ENCODE measurements at regions not wholly inside any gene's neighbourhood (a gene's known extent, or its start where the extent isn't known, plus 50 kb on each side); places are given as distances from the start of the nearest gene placed in this dataset.

GRCh38 chr1:72516264-72516663 lies 233.9 kb upstream of the NEGR1 start:
- H3K9me3 ChIP-seq (replicated peaks in 1 of 2; ENCODE audit: control insufficient read depth in 2 of 2, insufficient read depth in 1 of 2, low read depth in 1 of 2, low read length in 2 of 2), result no peaks in the 10 kb centered on the region
- H2BK15ac ChIP-seq (ENCODE audit: low read length), result no peak overlapping the region
- H2AK5ac ChIP-seq (ENCODE audit: low read depth, low read length), result no peak overlapping the region
- no peak overlapping the region for H3K18ac ChIP-seq (ENCODE audit: low read length)
- no peak overlapping the region for H3K4me2 ChIP-seq (ENCODE audit: insufficient read depth, low read length, poor library complexity, severe bottlenecking)
- no peaks in the 10 kb centered on the region for H3K36me3 ChIP-seq (replicated peaks in 1 of 2; ENCODE audit: control insufficient read depth in 2 of 2, insufficient read depth in 2 of 2, low read length in 2 of 2)
- WGBS, 2 donors (ENCODE audit: extremely low coverage in 2 of 2, insufficient read length in 2 of 2, insufficient replicate concordance in 1 of 2), result no CpG with 5 or more reads among the region's 4 CpGs
- no peak overlapping the region for H3K27ac ChIP-seq (replicated peaks; ENCODE audit: low read length)
- H2BK12ac ChIP-seq (ENCODE audit: low read length), result no peak overlapping the region
- H3K14ac ChIP-seq (ENCODE audit: low read length), result no peak overlapping the region
- no peak overlapping the region for H3K23ac ChIP-seq (ENCODE audit: low read depth, low read length, poor library complexity)
- no peak overlapping the region for H3K4ac ChIP-seq (ENCODE audit: low read length)
- no peak overlapping the region for H3K4me3 ChIP-seq (ENCODE audit: low read length in 2 of 2)
- H2BK120ac ChIP-seq (ENCODE audit: low read depth, low read length), result no peak overlapping the region
- no peak overlapping the region for H4K8ac ChIP-seq (ENCODE audit: low read depth, low read length)
- H4K91ac ChIP-seq (ENCODE audit: low read depth, low read length, poor library complexity), result no peak overlapping the region
- no peak overlapping the region for H3K9ac ChIP-seq (ENCODE audit: low read depth, low read length, poor library complexity)
- no peak overlapping the region for H2AFZ ChIP-seq (ENCODE audit: low read length)
- H3K27me3 ChIP-seq (ENCODE audit: control insufficient read depth in 3 of 3, insufficient read depth in 3 of 3, low read depth in 1 of 3, low read length in 3 of 3), result no peaks in the 10 kb centered on the region
- H3K79me1 ChIP-seq (ENCODE audit: low read depth, low read length), result no peaks in the 10 kb centered on the region
- H2BK5ac ChIP-seq (ENCODE audit: low read length), result no peak overlapping the region
- DNase-seq (ENCODE audit: low spot score), result no peak
- H3K4me1 ChIP-seq (ENCODE audit: control insufficient read depth in 2 of 2, insufficient read depth in 1 of 2, low read depth in 1 of 2, low read length in 2 of 2), result no peaks in the 10 kb centered on the region

GRCh38 chr1:72498371-72498770 lies 216.0 kb upstream of the NEGR1 start:
- H3K4me3 ChIP-seq (ENCODE audit: low read length in 2 of 2), result no peak overlapping the region
- H4K91ac ChIP-seq (ENCODE audit: low read depth, low read length, poor library complexity), result no peak overlapping the region
- no peak overlapping the region for H3K23ac ChIP-seq (ENCODE audit: low read depth, low read length, poor library complexity)
- H3K14ac ChIP-seq (ENCODE audit: low read length), result no peak overlapping the region
- H3K36me3 ChIP-seq (replicated peaks in 1 of 2; ENCODE audit: control insufficient read depth in 2 of 2, insufficient read depth in 2 of 2, low read length in 2 of 2), result no peaks in the 10 kb centered on the region
- no peak overlapping the region for H2BK120ac ChIP-seq (ENCODE audit: low read depth, low read length)
- no peak overlapping the region for H3K27ac ChIP-seq (replicated peaks; ENCODE audit: low read length)
- no peaks in the 10 kb centered on the region for H3K9me3 ChIP-seq (replicated peaks in 1 of 2; ENCODE audit: control insufficient read depth in 2 of 2, insufficient read depth in 1 of 2, low read depth in 1 of 2, low read length in 2 of 2)
- no peak overlapping the region for H3K9ac ChIP-seq (ENCODE audit: low read depth, low read length, poor library complexity)
- no peak overlapping the region for H2AK5ac ChIP-seq (ENCODE audit: low read depth, low read length)
- H2BK5ac ChIP-seq (ENCODE audit: low read length), result no peak overlapping the region
- no peak overlapping the region for H3K4ac ChIP-seq (ENCODE audit: low read length)
- no peak overlapping the region for H2BK15ac ChIP-seq (ENCODE audit: low read length)
- no peak overlapping the region for H2AFZ ChIP-seq (ENCODE audit: low read length)
- H3K79me1 ChIP-seq (ENCODE audit: low read depth, low read length), result no peaks in the 10 kb centered on the region
- no peak overlapping the region for H3K18ac ChIP-seq (ENCODE audit: low read length)
- H3K4me2 ChIP-seq (ENCODE audit: insufficient read depth, low read length, poor library complexity, severe bottlenecking), result no peak overlapping the region
- H2BK12ac ChIP-seq (ENCODE audit: low read length), result no peak overlapping the region
- no CpG with 5 or more reads among the region's 5 CpGs for WGBS, 2 donors (ENCODE audit: extremely low coverage in 2 of 2, insufficient read length in 2 of 2, insufficient replicate concordance in 1 of 2)
- no peak for DNase-seq (ENCODE audit: low spot score)
- H3K4me1 ChIP-seq (ENCODE audit: control insufficient read depth in 2 of 2, insufficient read depth in 1 of 2, low read depth in 1 of 2, low read length in 2 of 2), result no peaks in the 10 kb centered on the region
- no peak overlapping the region for H4K8ac ChIP-seq (ENCODE audit: low read depth, low read length)
- H3K27me3 ChIP-seq (ENCODE audit: control insufficient read depth in 3 of 3, insufficient read depth in 3 of 3, low read depth in 1 of 3, low read length in 3 of 3), result no peaks in the 10 kb centered on the region

GRCh38 chr1:72489801-72490200 lies 207.5 kb upstream of the NEGR1 start:
- Histone ChIP-seq H2AK5ac (ENCODE audit: low read depth, low read length) (no peak overlapping the region), H3K18ac (ENCODE audit: low read length) (no peak overlapping the region), H3K9me3 (replicated peaks in 1 of 2; ENCODE audit: control insufficient read depth in 2 of 2, insufficient read depth in 1 of 2, low read depth in 1 of 2, low read length in 2 of 2) (no peaks in the 10 kb centered on the region), H3K14ac (ENCODE audit: low read length) (no peak overlapping the region), H3K23ac (ENCODE audit: low read depth, low read length, poor library complexity) (no peak overlapping the region), H3K36me3 (replicated peaks in 1 of 2; ENCODE audit: control insufficient read depth in 2 of 2, insufficient read depth in 2 of 2, low read length in 2 of 2) (no peaks in the 10 kb centered on the region), H3K4ac (ENCODE audit: low read length) (no peak overlapping the region), H3K4me2 (ENCODE audit: insufficient read depth, low read length, poor library complexity, severe bottlenecking) (no peak overlapping the region), H3K27ac (replicated peaks; ENCODE audit: low read length) (no peak overlapping the region), H3K4me3 (ENCODE audit: low read length in 2 of 2) (no peak overlapping the region), H3K9ac (ENCODE audit: low read depth, low read length, poor library complexity) (no peak overlapping the region), H2BK120ac (ENCODE audit: low read depth, low read length) (no peak overlapping the region), H3K4me1 (ENCODE audit: control insufficient read depth in 2 of 2, insufficient read depth in 1 of 2, low read depth in 1 of 2, low read length in 2 of 2) (no peaks in the 10 kb centered on the region), H4K8ac (ENCODE audit: low read depth, low read length) (no peak overlapping the region), H4K91ac (ENCODE audit: low read depth, low read length, poor library complexity) (no peak overlapping the region), H2BK15ac (ENCODE audit: low read length) (no peak overlapping the region), H2BK12ac (ENCODE audit: low read length) (no peak overlapping the region), H2AFZ (ENCODE audit: low read length) (no peak overlapping the region), H2BK5ac (ENCODE audit: low read length) (no peak overlapping the region), H3K79me1 (ENCODE audit: low read depth, low read length) (no peaks in the 10 kb centered on the region), H3K27me3 (ENCODE audit: control insufficient read depth in 3 of 3, insufficient read depth in 3 of 3, low read depth in 1 of 3, low read length in 3 of 3) (no peaks in the 10 kb centered on the region)
- DNase-seq (ENCODE audit: low spot score), result no peak

GRCh38 chr1:72485801-72486200 lies 203.5 kb upstream of the NEGR1 start:
- no peak overlapping the region for H2BK15ac ChIP-seq (ENCODE audit: low read length)
- H4K8ac ChIP-seq (ENCODE audit: low read depth, low read length), result no peak overlapping the region
- H2BK120ac ChIP-seq (ENCODE audit: low read depth, low read length), result no peak overlapping the region
- H2AK5ac ChIP-seq (ENCODE audit: low read depth, low read length), result no peak overlapping the region
- no peak overlapping the region for H2AFZ ChIP-seq (ENCODE audit: low read length)
- no peaks in the 10 kb centered on the region for H3K27me3 ChIP-seq (ENCODE audit: control insufficient read depth in 3 of 3, insufficient read depth in 3 of 3, low read depth in 1 of 3, low read length in 3 of 3)
- no peaks in the 10 kb centered on the region for H3K9me3 ChIP-seq (replicated peaks in 1 of 2; ENCODE audit: control insufficient read depth in 2 of 2, insufficient read depth in 1 of 2, low read depth in 1 of 2, low read length in 2 of 2)
- H3K79me1 ChIP-seq (ENCODE audit: low read depth, low read length), result no peaks in the 10 kb centered on the region
- no peak overlapping the region for H3K9ac ChIP-seq (ENCODE audit: low read depth, low read length, poor library complexity)
- no peak overlapping the region for H3K14ac ChIP-seq (ENCODE audit: low read length)
- H3K4me3 ChIP-seq (ENCODE audit: low read length in 2 of 2), result no peak overlapping the region
- H3K4me1 ChIP-seq (ENCODE audit: control insufficient read depth in 2 of 2, insufficient read depth in 1 of 2, low read depth in 1 of 2, low read length in 2 of 2), result peaks cover 0 to 3% of the 10 kb centered on the region in 2 donors
- H3K23ac ChIP-seq (ENCODE audit: low read depth, low read length, poor library complexity), result no peak overlapping the region
- no peak for DNase-seq (ENCODE audit: low spot score)
- H3K4ac ChIP-seq (ENCODE audit: low read length), result no peak overlapping the region
- no peak overlapping the region for H3K27ac ChIP-seq (replicated peaks; ENCODE audit: low read length)
- no peak overlapping the region for H4K91ac ChIP-seq (ENCODE audit: low read depth, low read length, poor library complexity)
- WGBS, 2 donors (ENCODE audit: extremely low coverage in 2 of 2, insufficient read length in 2 of 2, insufficient replicate concordance in 1 of 2), result no CpG with 5 or more reads among the region's 1 CpG
- no peak overlapping the region for H3K18ac ChIP-seq (ENCODE audit: low read length)
- H3K36me3 ChIP-seq (replicated peaks in 1 of 2; ENCODE audit: control insufficient read depth in 2 of 2, insufficient read depth in 2 of 2, low read length in 2 of 2), result no peaks in the 10 kb centered on the region
- H3K4me2 ChIP-seq (ENCODE audit: insufficient read depth, low read length, poor library complexity, severe bottlenecking), result no peak overlapping the region
- no peak overlapping the region for H2BK5ac ChIP-seq (ENCODE audit: low read length)
- H2BK12ac ChIP-seq (ENCODE audit: low read length), result no peak overlapping the region
